ENCODE measurements at regions not wholly inside any gene's neighbourhood (a gene's known extent, or its start where the extent isn't known, plus 50 kb on each side); places are given as distances from the start of the nearest gene placed in this dataset.

- no peak for DNase-seq
These were observed 110.0 kb upstream of the ARHGAP5 start for GRCh38 chr14:31966896-31967668.

- DNase-seq: no peak
These were observed 109.5 kb upstream of the ARHGAP5 start for GRCh38 chr14:31967669-31967975.

- no peak for DNase-seq
These were observed 108.8 kb upstream of the ARHGAP5 start for GRCh38 chr14:31968107-31968810.

GRCh38 chr14:31968956-31969698 is 108.0 kb upstream of the ARHGAP5 start:
- no peak for DNase-seq

GRCh38 chr14:31969699-31970240 is 107.3 kb upstream of the ARHGAP5 start:
- DNase-seq: no peak

GRCh38 chr14:31970744-31971143 is 106.4 kb upstream of the ARHGAP5 start:
- no peak for DNase-seq

- no peak for DNase-seq
These were observed 105.5 kb upstream of the ARHGAP5 start for GRCh38 chr14:31971612-31972011.

- peak; percentile 8 for DNase-seq
These were observed 100.0 kb upstream of the ARHGAP5 start for GRCh38 chr14:31977001-31977556.

GRCh38 chr14:31978423-31978822 is 98.7 kb upstream of the ARHGAP5 start:
- no peak for DNase-seq

- DNase-seq: no peak
These were observed 94.5 kb upstream of the ARHGAP5 start for GRCh38 chr14:31982642-31983041.

- no peak for DNase-seq
These were observed 90.7 kb upstream of the ARHGAP5 start for GRCh38 chr14:31986405-31986804.

- DNase-seq: no peak
These were observed 89.4 kb upstream of the ARHGAP5 start for GRCh38 chr14:31987721-31988120.

- no peak for DNase-seq
These were observed 88.9 kb upstream of the ARHGAP5 start for GRCh38 chr14:31988244-31988643.

- no peak for DNase-seq
These were observed 86.8 kb upstream of the ARHGAP5 start for GRCh38 chr14:31990183-31990857.

GRCh38 chr14:31990926-31991572 is 86.1 kb upstream of the ARHGAP5 start:
- no peak for DNase-seq

- DNase-seq: no peak
These were observed 85.1 kb upstream of the ARHGAP5 start for GRCh38 chr14:31992011-31992447.

- no peak for DNase-seq
These were observed 83.6 kb upstream of the ARHGAP5 start for GRCh38 chr14:31993521-31993951.

- DNase-seq: no peak
These were observed 82.6 kb upstream of the ARHGAP5 start for GRCh38 chr14:31994391-31995033.

- peak; percentile 1 for DNase-seq
These were observed 73.5 kb upstream of the ARHGAP5 start for GRCh38 chr14:32003585-32003984.

- DNase-seq: no peak
These were observed 72.8 kb upstream of the ARHGAP5 start for GRCh38 chr14:32004300-32004699.

- no peak for DNase-seq
These were observed 71.5 kb upstream of the ARHGAP5 start for GRCh38 chr14:32005628-32006027.

Data from NCI-H146 (cell line).